ENCODE measurements at regions not wholly inside any gene's neighbourhood (a gene's known extent, or its start where the extent isn't known, plus 50 kb on each side); places are given as distances from the start of the nearest gene placed in this dataset.

DNA sequence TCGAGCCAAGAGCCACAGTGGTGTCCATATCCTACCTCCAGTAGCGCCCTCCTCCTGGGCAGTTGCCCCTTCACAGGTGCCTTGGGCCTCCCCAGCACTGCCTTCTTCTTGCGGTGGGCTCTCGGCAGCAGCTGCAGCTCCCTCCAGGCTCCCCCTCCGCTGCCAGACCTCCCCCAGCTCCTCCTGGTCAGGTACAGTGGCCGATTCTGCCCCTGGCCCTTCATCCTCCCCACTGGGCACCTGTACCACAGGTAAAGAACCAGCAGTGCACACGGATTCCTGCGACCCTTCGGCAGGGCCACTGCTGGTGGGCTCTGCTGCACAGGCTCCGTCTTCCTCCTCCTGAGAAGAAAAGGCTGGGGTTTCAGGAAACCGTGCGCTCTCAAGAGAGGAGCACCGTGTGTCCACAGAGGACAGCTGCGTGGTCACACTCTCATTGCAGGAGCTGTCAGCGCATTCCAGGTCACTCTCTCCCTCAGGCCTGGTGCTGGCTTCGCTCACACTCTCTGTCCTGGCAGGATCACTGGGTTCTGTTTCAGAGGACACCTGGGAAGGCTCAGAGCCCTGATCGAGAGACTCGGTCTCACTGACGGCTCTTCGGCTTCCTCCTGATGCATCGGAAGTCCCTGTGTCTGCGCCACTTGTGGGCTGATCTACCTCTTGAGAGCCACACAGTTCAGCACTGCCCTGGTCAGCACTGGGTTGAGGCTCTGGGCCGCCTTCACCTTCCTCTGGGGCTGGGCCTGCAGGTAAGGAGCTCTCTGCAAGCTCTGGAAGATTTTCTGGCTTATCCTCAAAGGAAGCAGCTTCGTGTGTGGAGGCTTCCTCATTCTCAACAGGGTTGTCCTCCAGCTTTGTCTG is 147.4 kb upstream of the STK17B start:
- Mint-ChIP-seq H3K27me3 (ENCODE audit: unreplicated experiment) (peaks cover 4% of the 10 kb centered on the region), H3K9me3 (ENCODE audit: unreplicated experiment) (no peaks in the 10 kb centered on the region), H3K4me3 (ENCODE audit: unreplicated experiment) (no peak overlapping the region), H3K4me1 (ENCODE audit: unreplicated experiment) (no peaks in the 10 kb centered on the region), H3K27ac (ENCODE audit: unreplicated experiment) (no peak overlapping the region), H3K36me3 (ENCODE audit: low read depth, unreplicated experiment) (peaks cover 24% of the 10 kb centered on the region)
- TF ChIP-seq, protein P1, sequence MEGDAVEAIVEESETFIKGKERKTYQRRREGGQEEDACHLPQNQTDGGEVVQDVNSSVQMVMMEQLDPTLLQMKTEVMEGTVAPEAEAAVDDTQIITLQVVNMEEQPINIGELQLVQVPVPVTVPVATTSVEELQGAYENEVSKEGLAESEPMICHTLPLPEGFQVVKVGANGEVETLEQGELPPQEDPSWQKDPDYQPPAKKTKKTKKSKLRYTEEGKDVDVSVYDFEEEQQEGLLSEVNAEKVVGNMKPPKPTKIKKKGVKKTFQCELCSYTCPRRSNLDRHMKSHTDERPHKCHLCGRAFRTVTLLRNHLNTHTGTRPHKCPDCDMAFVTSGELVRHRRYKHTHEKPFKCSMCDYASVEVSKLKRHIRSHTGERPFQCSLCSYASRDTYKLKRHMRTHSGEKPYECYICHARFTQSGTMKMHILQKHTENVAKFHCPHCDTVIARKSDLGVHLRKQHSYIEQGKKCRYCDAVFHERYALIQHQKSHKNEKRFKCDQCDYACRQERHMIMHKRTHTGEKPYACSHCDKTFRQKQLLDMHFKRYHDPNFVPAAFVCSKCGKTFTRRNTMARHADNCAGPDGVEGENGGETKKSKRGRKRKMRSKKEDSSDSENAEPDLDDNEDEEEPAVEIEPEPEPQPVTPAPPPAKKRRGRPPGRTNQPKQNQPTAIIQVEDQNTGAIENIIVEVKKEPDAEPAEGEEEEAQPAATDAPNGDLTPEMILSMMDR (IDR thresholded peaks at IDR 0.05; ENCODE audit: unreplicated experiment): no peak
- no peak for DNase-seq (ENCODE audit: low spot score)

DNA sequence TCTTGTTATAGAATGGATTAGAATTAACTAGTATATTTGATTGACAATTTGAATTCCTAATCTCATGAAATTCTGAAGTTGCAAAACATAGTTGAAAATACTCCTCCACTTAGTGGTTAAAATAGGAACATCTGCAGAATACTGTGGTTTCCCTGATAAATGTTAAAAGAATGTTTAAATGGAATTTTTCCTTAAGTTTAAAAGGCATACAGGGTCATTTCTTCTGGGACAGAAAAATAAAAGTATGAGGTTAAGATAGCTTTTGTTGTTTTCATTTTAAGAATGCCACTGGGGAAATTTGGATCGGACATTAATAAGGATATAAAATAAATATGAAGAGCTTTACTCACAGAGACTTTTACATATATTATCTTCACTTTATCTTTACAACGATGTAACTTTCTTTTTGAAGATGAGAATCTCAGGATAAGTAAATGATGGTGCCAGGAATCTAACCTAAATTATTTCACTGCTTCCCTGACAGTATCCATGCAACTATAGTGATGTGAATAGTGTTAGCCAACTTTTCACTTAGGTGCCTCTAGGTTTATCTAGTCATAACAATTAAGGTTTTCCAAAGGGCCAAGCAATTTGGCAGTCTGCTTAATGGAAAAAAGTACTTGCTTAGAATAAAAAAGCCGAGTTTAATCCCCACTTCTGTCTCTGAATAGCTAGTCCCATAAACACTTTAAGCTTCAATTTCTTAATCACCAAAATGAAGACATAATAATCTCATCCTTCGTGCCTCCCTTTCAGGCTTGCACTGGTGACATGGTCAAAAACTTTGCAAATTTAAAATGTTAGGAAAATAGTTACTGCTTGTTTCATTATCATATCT is 151.8 kb upstream of the STK17B start:
- peaks cover 6% of the 10 kb centered on the region for H3K4me1 Mint-ChIP-seq (ENCODE audit: unreplicated experiment)
- TF ChIP-seq, protein P1 (IDR thresholded peaks at IDR 0.05; ENCODE audit: unreplicated experiment): no peak
- H3K9me3 Mint-ChIP-seq (ENCODE audit: unreplicated experiment): no peaks in the 10 kb centered on the region
- H3K27ac Mint-ChIP-seq (ENCODE audit: unreplicated experiment): no peak overlapping the region
- H3K27me3 Mint-ChIP-seq (ENCODE audit: unreplicated experiment): peaks cover 4% of the 10 kb centered on the region
- peaks cover 11% of the 10 kb centered on the region for H3K36me3 Mint-ChIP-seq (ENCODE audit: low read depth, unreplicated experiment)
- no peak overlapping the region for H3K4me3 Mint-ChIP-seq (ENCODE audit: unreplicated experiment)
- DNase-seq (ENCODE audit: low spot score): no peak

DNA sequence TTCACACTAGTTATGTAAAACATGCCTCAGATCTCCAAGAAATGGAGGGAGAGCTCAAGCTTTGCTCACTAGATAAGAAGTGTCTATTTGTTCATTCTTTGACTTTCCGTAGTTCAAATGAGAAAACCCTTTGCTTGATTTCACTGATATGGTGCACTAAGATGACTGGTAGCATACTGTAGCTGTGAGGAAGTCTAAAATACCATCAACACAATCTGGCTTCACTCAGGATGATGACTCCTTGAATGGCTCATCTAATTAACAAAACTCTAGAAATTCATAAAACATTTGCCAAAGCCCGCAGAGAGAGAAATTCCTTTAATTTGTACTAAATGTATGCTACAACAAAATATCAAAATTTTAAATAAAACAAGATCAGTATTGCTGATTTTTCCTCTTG is 152.8 kb upstream of the STK17B start:
- Mint-ChIP-seq H3K4me1 (ENCODE audit: unreplicated experiment) (peaks cover 6% of the 10 kb centered on the region), H3K27me3 (ENCODE audit: unreplicated experiment) (peaks cover 4% of the 10 kb centered on the region), H3K27ac (ENCODE audit: unreplicated experiment) (no peak overlapping the region), H3K4me3 (ENCODE audit: unreplicated experiment) (no peak overlapping the region), H3K9me3 (ENCODE audit: unreplicated experiment) (no peaks in the 10 kb centered on the region), H3K36me3 (ENCODE audit: low read depth, unreplicated experiment) (peaks cover 6% of the 10 kb centered on the region)
- TF ChIP-seq, protein P1 (IDR thresholded peaks at IDR 0.05; ENCODE audit: unreplicated experiment): no peak
- DNase-seq (ENCODE audit: low spot score): no peak

DNA sequence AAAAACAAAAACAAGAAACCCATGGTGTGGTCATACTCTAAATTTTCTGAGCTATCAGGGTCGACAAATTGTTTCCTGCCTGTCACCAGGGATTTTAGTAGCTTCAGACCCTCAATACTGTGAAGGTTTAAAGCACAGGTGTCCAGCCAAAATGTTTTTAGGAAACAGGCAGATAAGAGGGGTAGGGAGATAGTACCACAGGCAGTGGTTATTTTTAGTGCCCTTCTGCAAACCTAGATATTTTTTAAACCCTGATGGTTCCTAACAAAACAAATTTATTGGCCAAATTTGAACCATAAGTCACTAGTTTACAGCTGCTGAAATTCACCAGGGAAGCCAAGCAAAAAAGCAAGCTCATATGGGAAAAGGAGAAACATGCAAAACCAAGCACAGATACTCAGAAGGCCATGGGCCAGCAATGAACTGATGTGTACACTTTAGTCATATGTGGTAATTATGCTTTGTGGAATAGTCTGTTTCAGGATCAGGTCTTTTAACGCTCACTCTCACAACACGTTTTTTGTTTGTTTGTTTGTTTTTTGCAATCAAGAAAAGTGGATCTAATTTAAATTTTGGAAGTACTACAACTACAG is 156.8 kb upstream of the STK17B start:
- peaks cover 19% of the 10 kb centered on the region for H3K4me1 Mint-ChIP-seq (ENCODE audit: unreplicated experiment)
- no peak overlapping the region for H3K27ac Mint-ChIP-seq (ENCODE audit: unreplicated experiment)
- DNase-seq (ENCODE audit: low spot score): no peak
- H3K36me3 Mint-ChIP-seq (ENCODE audit: low read depth, unreplicated experiment): no peaks in the 10 kb centered on the region
- H3K9me3 Mint-ChIP-seq (ENCODE audit: unreplicated experiment): no peaks in the 10 kb centered on the region
- H3K27me3 Mint-ChIP-seq (ENCODE audit: unreplicated experiment): no peaks in the 10 kb centered on the region
- TF ChIP-seq, protein P1 (IDR thresholded peaks at IDR 0.05; ENCODE audit: unreplicated experiment): no peak
- no peak overlapping the region for H3K4me3 Mint-ChIP-seq (ENCODE audit: unreplicated experiment)

All from endothelial cell (in vitro differentiated cells).